Motor neuron (in vitro differentiated cells): ENCODE measurements at regions not wholly inside any gene's neighbourhood (a gene's known extent, or its start where the extent isn't known, plus 50 kb on each side); places are given as distances from the start of the nearest gene placed in this dataset.
"Not testable (repeated sequence)": the region's sequence is repeated elsewhere in the genome, so short reads cannot be mapped to it uniquely, and the experiment has no call there.

Experiments
- ATAC-seq, 8 experiments: fragments of 200-7000 bp; cut with Tn5 transposase; replicated peaks in 6 of 8; 2 replicates each; pipeline ENCODE4 v1.8.0; 2021; ENCODE audit warnings: mild to moderate bottlenecking in 8 of 8, moderate library complexity in 8 of 8
- H3K27ac ChIP-seq, 2 donors: fragments of 250-450 bp; sonication (Bioruptor Pico); 2 replicates each; pipeline ENCODE4 v1.9.0; 2021; ENCODE audit warnings: antibody characterized with exemption in 2 of 2, mild to moderate bottlenecking in 2 of 2, moderate library complexity in 1 of 2
- H3K4me1 ChIP-seq, 2 donors: fragments of 250-450 bp; sonication (Bioruptor Pico); replicated peaks in 1 of 2; 2 replicates each; pipeline ENCODE4 v1.6.1; 2021; ENCODE audit warnings: antibody characterized with exemption in 2 of 2, mild to moderate bottlenecking in 2 of 2, moderate library complexity in 1 of 2
- H3K4me3 ChIP-seq, 5 donors: fragments of 250-450 bp; sonication (Bioruptor Pico); 2 replicates each; pipeline ENCODE4 v1.9.0; 2021; ENCODE audit warnings: antibody characterized with exemption in 5 of 5, mild to moderate bottlenecking in 5 of 5, moderate library complexity in 4 of 5
- WGBS, 10 experiments: fragments of 450-650 bp; shearing (Covaris generic); methylation state at CpG; one replicate each; pipeline ENCODE4 v1.0.0; 2022; 5-methylcytosine and 5-hydroxymethylcytosine counted together
- in situ Hi-C, 9 experiments: fragments of 400-800 bp; cut with MboI; loops; one replicate each; pipeline ENCODE4 v1.15.0; 2021; ENCODE audit warnings: low sequenced_read_pairs in 9 of 9, low pct_unique_long_range_greater_than_20kb in 2 of 9; ENCODE audit not compliant: unreplicated experiment in 9 of 9

- in situ Hi-C loops, result no loop called here
- no peak for ATAC-seq
- peaks cover 16 to 18% of the 10 kb centered on the region in 2 donors for H3K4me1 ChIP-seq
- 0 to 100% (median 92%) methylated on average over 1 to 2 of the region's 2 CpGs; no CpG with 5 or more reads in 7 of the 10 experiments for WGBS, 10 experiments
- H3K27ac ChIP-seq, result no peak overlapping the region
- no peak overlapping the region for H3K4me3 ChIP-seq
Observed at GRCh38 chr5:124913329-124913653, 166.9 kb upstream of the ZNF608 start.

DNA sequence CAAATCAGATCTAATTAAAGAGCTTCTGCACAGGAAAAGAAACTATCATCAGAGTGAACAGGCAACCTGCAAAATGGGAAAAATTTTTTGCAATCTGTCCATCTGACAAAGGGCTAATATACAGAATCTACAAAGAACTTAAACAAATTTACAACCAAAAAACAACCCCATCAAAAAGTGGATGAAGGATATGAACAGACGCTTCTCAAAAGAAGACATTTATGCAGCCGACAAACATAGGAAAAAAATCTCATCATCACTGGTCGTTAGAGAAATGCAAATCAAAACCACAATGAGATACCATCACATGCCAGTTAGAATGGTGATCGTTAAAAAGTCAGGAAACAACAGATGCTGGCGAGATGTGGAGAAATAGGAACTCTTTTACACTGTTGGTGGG, 169.9 kb upstream of the ZNF608 start:
- ATAC-seq, H3K27ac ChIP-seq, H3K4me3 ChIP-seq, in situ Hi-C loops: not testable (repeated sequence)
- WGBS, 10 experiments, result 11 to 100% (median 73%) methylated on average over 2 to 5 of the region's 5 CpGs
- H3K4me1 ChIP-seq, result peaks cover 29 to 32% of the 10 kb centered on the region in 2 donors

GRCh38 chr5:124918618-124919017, 172.2 kb upstream of the ZNF608 start:
- WGBS, 10 experiments, result 61 to 100% (median 78%) methylated on average over 1 to 2 of the region's 2 CpGs; no CpG with 5 or more reads in 1 of the 10 experiments
- Histone ChIP-seq H3K4me1 (peaks cover 52 to 55% of the 10 kb centered on the region in 2 donors), H3K27ac (no peak overlapping the region), H3K4me3 (no peak overlapping the region)
- in situ Hi-C loops, result no loop called here
- no peak for ATAC-seq

DNA sequence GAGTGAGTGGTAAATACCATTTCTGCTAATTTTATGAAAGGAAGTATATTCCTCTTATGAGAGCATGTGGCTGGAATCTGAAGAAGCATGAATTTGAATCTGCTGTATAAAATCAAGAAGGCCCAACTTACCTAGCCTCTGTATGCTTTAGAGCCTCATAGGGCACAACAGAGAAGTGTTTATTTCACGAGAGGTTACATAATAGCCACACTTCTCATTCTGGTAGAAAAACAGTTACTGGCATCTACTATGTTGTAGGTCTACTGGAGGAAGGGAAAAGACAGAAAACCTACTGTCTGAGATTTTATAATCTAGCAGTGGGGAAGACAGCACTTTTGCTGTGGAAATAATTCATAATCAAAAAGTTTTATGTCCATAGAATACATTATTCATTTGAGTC, 172.6 kb upstream of the ZNF608 start:
- in situ Hi-C loops, result no loop called here
- ATAC-seq, result no peak
- H3K4me3 ChIP-seq, result no peak overlapping the region
- H3K4me1 ChIP-seq, result peaks cover 55 to 59% of the 10 kb centered on the region in 2 donors
- no peak overlapping the region for H3K27ac ChIP-seq
- WGBS, 10 experiments, result 0 to 60% (median 28%) methylated on average over 1 of the region's 1 CpG; no CpG with 5 or more reads in 4 of the 10 experiments

- Histone ChIP-seq H3K4me1 (peaks cover 55 to 61% of the 10 kb centered on the region in 2 donors), H3K27ac (no peak overlapping the region), H3K4me3 (no peak overlapping the region)
- in situ Hi-C loops, result no loop called here
- peak in 3 of 8 experiments; percentile 12 to 38 (median 15) for ATAC-seq
- 0 to 86% (median 25%) methylated on average over 1 to 6 of the region's 6 CpGs; no CpG with 5 or more reads in 1 of the 10 experiments for WGBS, 10 experiments
Observed at GRCh38 chr5:124919747-124920525, 173.5 kb upstream of the ZNF608 start.

- Histone ChIP-seq H3K27ac (no peak overlapping the region), H3K4me1 (peaks cover 55 to 61% of the 10 kb centered on the region in 2 donors), H3K4me3 (no peak overlapping the region)
- WGBS, 10 experiments, result 0 to 98% (median 8%) methylated on average over 1 to 9 of the region's 9 CpGs
- ATAC-seq, result peak in 5 of 8 experiments; percentile 29 to 59 (median 55)
- in situ Hi-C loops, result no loop called here
Observed at GRCh38 chr5:124920909-124921666, 174.6 kb upstream of the ZNF608 start.

GRCh38 chr5:124921694-124922093, 175.3 kb upstream of the ZNF608 start:
- 8 to 94% (median 50%) methylated on average over 1 to 4 of the region's 4 CpGs for WGBS, 10 experiments
- no peak for ATAC-seq
- Histone ChIP-seq H3K4me3 (no peak overlapping the region), H3K4me1 (peaks cover 55 to 61% of the 10 kb centered on the region in 2 donors), H3K27ac (peak overlapping the region; percentile 23 to 78)
- in situ Hi-C loops, result no loop called here

DNA sequence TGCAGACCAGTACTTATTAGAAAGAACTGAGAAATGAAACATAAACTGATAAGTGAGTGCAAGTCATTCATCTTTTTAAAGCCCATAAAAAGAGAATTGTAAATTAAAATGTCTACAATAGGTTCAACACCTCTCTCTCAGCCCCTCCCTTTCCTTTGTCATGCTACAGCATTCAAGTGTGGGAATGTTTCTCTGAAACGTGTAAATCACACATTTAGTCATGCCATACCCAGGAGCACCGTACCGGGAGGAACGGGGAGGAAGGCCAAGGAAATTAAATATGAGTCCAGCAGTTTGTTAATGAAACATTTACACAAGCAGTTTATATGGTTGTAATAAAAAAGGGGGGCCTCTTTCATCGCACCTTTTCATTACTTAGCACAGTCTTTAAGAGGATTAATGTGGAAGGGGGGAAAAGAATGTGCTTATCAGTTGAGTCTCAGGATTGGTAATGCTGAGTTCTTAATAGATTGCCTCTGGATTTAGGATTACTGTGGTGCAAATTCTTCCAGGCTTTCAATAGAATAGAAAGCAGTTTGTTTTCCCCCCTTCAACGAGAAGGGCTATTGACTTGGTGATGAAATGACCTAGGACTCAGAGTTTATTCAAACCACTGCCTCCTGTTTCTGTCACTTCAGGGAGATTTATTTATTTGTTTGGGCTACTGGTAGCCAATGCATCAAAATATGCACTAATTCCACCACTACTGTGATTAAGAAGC, 176.0 kb upstream of the ZNF608 start:
- peak in 7 of 8 experiments; percentile 26 to 77 (median 66) for ATAC-seq
- WGBS, 10 experiments, result 0 to 65% (median 2%) methylated on average over 1 to 6 of the region's 6 CpGs; no CpG with 5 or more reads in 3 of the 10 experiments
- peaks cover 55 to 61% of the 10 kb centered on the region in 2 donors for H3K4me1 ChIP-seq
- no peak overlapping the region for H3K4me3 ChIP-seq
- H3K27ac ChIP-seq, result peak overlapping the region; percentile 70 to 78
- in situ Hi-C loops, result no loop called here

- peak in 6 of 8 experiments; percentile 45 to 86 (median 76) for ATAC-seq
- 17 to 50% (median 38%) methylated on average over 1 of the region's 1 CpG; no CpG with 5 or more reads in 5 of the 10 experiments for WGBS, 10 experiments
- H3K4me3 ChIP-seq, result no peak overlapping the region
- peaks cover 55 to 61% of the 10 kb centered on the region in 2 donors for H3K4me1 ChIP-seq
- in situ Hi-C loops, result no loop called here
- H3K27ac ChIP-seq, result peak overlapping the region; percentile 70 to 78
Observed at GRCh38 chr5:124923131-124923530, 176.7 kb upstream of the ZNF608 start.

DNA sequence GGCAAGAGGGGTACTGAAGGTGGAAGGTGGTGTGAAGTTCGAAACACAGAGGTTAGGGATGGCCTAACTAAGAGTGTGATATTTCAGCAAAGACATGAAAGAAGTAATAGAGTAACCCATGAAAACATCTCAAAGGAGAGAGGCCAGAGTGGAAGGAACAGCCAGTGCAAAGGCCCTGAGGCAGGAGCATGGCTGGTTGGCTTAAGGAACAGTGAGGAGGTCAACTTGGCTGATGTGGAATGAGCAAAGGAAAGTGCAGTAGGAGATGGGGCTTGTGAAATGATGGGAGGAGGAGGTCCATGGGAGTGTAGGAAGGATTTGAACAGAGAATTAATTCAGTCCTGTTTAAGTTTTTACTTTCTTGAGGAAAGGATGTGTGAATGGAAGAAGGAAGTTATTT, 178.3 kb upstream of the ZNF608 start:
- ATAC-seq, result no peak
- H3K4me1 ChIP-seq, result peaks cover 42 to 45% of the 10 kb centered on the region in 2 donors
- no peak overlapping the region for H3K4me3 ChIP-seq
- in situ Hi-C loops, result no loop called here
- no peak overlapping the region for H3K27ac ChIP-seq
- 83 to 100% (median 95%) methylated on average over 1 of the region's 1 CpG; no CpG with 5 or more reads in 2 of the 10 experiments for WGBS, 10 experiments

- Histone ChIP-seq H3K27ac (no peak overlapping the region), H3K4me3 (no peak overlapping the region), H3K4me1 (peaks cover 12 to 15% of the 10 kb centered on the region in 2 donors)
- 70 to 100% (median 92%) methylated on average over 1 to 3 of the region's 3 CpGs; no CpG with 5 or more reads in 4 of the 10 experiments for WGBS, 10 experiments
- ATAC-seq, result peak in 1 of 8 experiments; percentile 38
- in situ Hi-C loops, result no loop called here
Observed at GRCh38 chr5:124927735-124928134, 181.3 kb upstream of the ZNF608 start.

DNA sequence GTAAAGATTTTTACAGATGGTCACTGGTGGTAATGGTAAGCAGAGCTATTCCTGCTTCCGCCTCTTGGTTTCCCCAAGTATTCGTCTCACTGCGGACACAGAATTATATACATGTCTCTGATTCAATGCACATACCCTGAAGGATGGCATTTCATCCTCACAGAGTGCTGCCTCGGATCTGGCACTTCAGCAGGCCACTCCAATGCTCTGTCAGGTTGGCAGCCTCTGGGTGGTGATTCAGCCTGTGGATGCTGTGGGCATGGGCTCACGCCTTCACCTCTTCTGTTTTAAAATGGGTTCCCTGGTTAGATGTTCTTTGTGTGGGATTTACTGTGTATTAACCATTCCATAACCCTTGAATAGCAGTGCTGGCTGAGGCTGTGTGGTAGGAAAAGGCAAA, 182.6 kb upstream of the ZNF608 start:
- ATAC-seq, result no peak
- 83 to 100% (median 99%) methylated on average over 1 to 4 of the region's 5 CpGs; no CpG with 5 or more reads in 2 of the 10 experiments for WGBS, 10 experiments
- Histone ChIP-seq H3K27ac (no peak overlapping the region), H3K4me1 (peaks cover 0 to 3% of the 10 kb centered on the region in 2 donors), H3K4me3 (no peak overlapping the region)
- in situ Hi-C loops, result no loop called here
